Body of pancreas (tissue), 4 donors: ENCODE measurements at regions not wholly inside any gene's neighbourhood (a gene's known extent, or its start where the extent isn't known, plus 50 kb on each side); places are given as distances from the start of the nearest gene placed in this dataset.

Source experiments
- CTCF ChIP-seq, 7 experiments: fragments of 450-650 bp in 4 of 7; fragments of 200-600 bp in 3 of 7; sonication (generic) in 3 of 7; IDR thresholded peaks; one replicate each; pipeline ENCODE4 v1.5.1; 2016 to 2019; ENCODE audit warnings: antibody characterized with exemption in 7 of 7
- POLR2A ChIP-seq, 3 donors: fragments of 450-650 bp; IDR thresholded peaks; one replicate each; pipeline ENCODE4 v1.6.1; 2016; ENCODE audit warnings: antibody characterized with exemption in 3 of 3, mild to moderate bottlenecking in 2 of 3

DNA sequence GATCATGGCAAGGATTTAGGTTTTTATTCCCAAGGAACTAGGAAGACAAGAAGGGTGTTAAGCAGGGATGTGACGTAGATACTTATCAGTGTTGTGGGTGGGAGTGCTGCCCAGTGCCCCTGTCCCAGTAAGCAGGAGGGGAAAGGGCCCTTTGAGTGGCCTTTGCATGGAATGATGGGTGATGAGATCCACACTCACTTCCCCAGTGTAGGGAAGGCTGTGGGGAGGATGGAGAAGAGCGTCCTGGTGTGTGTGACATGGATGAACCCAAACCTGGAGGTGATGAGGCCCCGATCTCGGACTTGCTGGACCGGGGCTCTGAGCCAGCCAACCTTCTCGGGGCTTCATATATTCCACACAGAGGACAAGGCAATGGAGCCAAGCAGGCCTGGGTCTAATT lies 610.9 kb downstream of the CDH26 start:
- no peak for TF ChIP-seq CTCF (IDR thresholded peaks at IDR 0.05)
- no peak for TF ChIP-seq POLR2A (IDR thresholded peaks at IDR 0.05)
